ENCODE measurements at regions not wholly inside any gene's neighbourhood (a gene's known extent, or its start where the extent isn't known, plus 50 kb on each side); places are given as distances from the start of the nearest gene placed in this dataset.

- Histone ChIP-seq H4K20me1 (ENCODE audit: insufficient read depth, low read length) (no peaks in the 10 kb centered on the region), H3K9me2 (ENCODE audit: insufficient read depth, low read length) (no peaks in the 10 kb centered on the region), H2AFZ (ENCODE audit: low read length) (no peak overlapping the region), H3K27ac (ENCODE audit: low read depth, low read length, poor library complexity, severe bottlenecking) (no peak overlapping the region), H3K4me2 (ENCODE audit: low read length) (no peak overlapping the region), H3K9me3 (ENCODE audit: low read length) (no peaks in the 10 kb centered on the region), H3K4me1 (ENCODE audit: insufficient read depth, low read length, poor library complexity, severe bottlenecking) (no peaks in the 10 kb centered on the region), H3K36me3 (ENCODE audit: insufficient read depth, low read length) (no peaks in the 10 kb centered on the region), H3K79me2 (ENCODE audit: insufficient read depth, low read depth, low read length) (no peaks in the 10 kb centered on the region), H3K4me3 (ENCODE audit: low read depth, low read length, poor library complexity, severe bottlenecking) (no peak overlapping the region)
- CTCF ChIA-PET (ENCODE audit: unreplicated experiment) = no interaction called here
- DNase-seq (ENCODE audit: low spot score) = no peak
- TF ChIP-seq EZH2phosphoT487 (IDR thresholded peaks at IDR 0.05; ENCODE audit: borderline replicate concordance, low read depth, low read length) = no peak
- no peak for TF ChIP-seq CTCF (conservative IDR thresholded peaks at IDR 0.05; ENCODE audit: low read length)
- no TSS peak for BruUV-seq (replicated peaks)
- POLR2A ChIA-PET = no interaction called here
- intact Hi-C loops (cut with micrococcal nuclease; ENCODE audit: unreplicated experiment) = no loop called here
Measured at GRCh38 chr5:4203146-4203545, 607.5 kb downstream of the IRX1 start.

GRCh38 chr5:4204276-4205141 is 608.9 kb downstream of the IRX1 start:
- H3K4me2 ChIP-seq (ENCODE audit: low read length) = no peak overlapping the region
- intact Hi-C loops (cut with micrococcal nuclease; ENCODE audit: unreplicated experiment) = no loop called here
- TF ChIP-seq CTCF (conservative IDR thresholded peaks at IDR 0.05; ENCODE audit: low read length) (no peak), EZH2phosphoT487 (IDR thresholded peaks at IDR 0.05; ENCODE audit: borderline replicate concordance, low read depth, low read length) (no peak)

GRCh38 chr5:4205398-4205797 is 609.8 kb downstream of the IRX1 start:
- Histone ChIP-seq H3K79me2 (ENCODE audit: insufficient read depth, low read depth, low read length) (no peaks in the 10 kb centered on the region), H2AFZ (ENCODE audit: low read length) (no peak overlapping the region), H4K20me1 (ENCODE audit: insufficient read depth, low read length) (no peaks in the 10 kb centered on the region), H3K27ac (ENCODE audit: low read depth, low read length, poor library complexity, severe bottlenecking) (no peak overlapping the region), H3K9me2 (ENCODE audit: insufficient read depth, low read length) (no peaks in the 10 kb centered on the region), H3K9me3 (ENCODE audit: low read length) (no peaks in the 10 kb centered on the region), H3K4me1 (ENCODE audit: insufficient read depth, low read length, poor library complexity, severe bottlenecking) (no peaks in the 10 kb centered on the region), H3K4me2 (ENCODE audit: low read length) (no peak overlapping the region), H3K4me3 (ENCODE audit: low read depth, low read length, poor library complexity, severe bottlenecking) (no peak overlapping the region), H3K36me3 (ENCODE audit: insufficient read depth, low read length) (no peaks in the 10 kb centered on the region)
- intact Hi-C loops (cut with micrococcal nuclease; ENCODE audit: unreplicated experiment) = no loop called here
- ChIA-PET POLR2A (no interaction called here), CTCF (ENCODE audit: unreplicated experiment) (no interaction called here)
- BruUV-seq (replicated peaks) = no TSS peak
- DNase-seq (ENCODE audit: low spot score) = no peak
- TF ChIP-seq EZH2phosphoT487 (IDR thresholded peaks at IDR 0.05; ENCODE audit: borderline replicate concordance, low read depth, low read length) (no peak), CTCF (conservative IDR thresholded peaks at IDR 0.05; ENCODE audit: low read length) (no peak)

More at GRCh38 chr5:4204276-4205141, 608.9 kb downstream of the IRX1 start:
- no peaks in the 10 kb centered on the region for H4K20me1 ChIP-seq (ENCODE audit: insufficient read depth, low read length)
- no peak overlapping the region for H3K27ac ChIP-seq (ENCODE audit: low read depth, low read length, poor library complexity, severe bottlenecking)
- H3K4me1 ChIP-seq (ENCODE audit: insufficient read depth, low read length, poor library complexity, severe bottlenecking) = no peaks in the 10 kb centered on the region
- H3K4me3 ChIP-seq (ENCODE audit: low read depth, low read length, poor library complexity, severe bottlenecking) = no peak overlapping the region
- no peaks in the 10 kb centered on the region for H3K79me2 ChIP-seq (ENCODE audit: insufficient read depth, low read depth, low read length)
- CTCF ChIA-PET (ENCODE audit: unreplicated experiment) = no interaction called here
- no peak overlapping the region for H2AFZ ChIP-seq (ENCODE audit: low read length)
- no TSS peak for BruUV-seq (replicated peaks)
- no peaks in the 10 kb centered on the region for H3K36me3 ChIP-seq (ENCODE audit: insufficient read depth, low read length)
- no peak for DNase-seq (ENCODE audit: low spot score)
- no peaks in the 10 kb centered on the region for H3K9me3 ChIP-seq (ENCODE audit: low read length)
- POLR2A ChIA-PET = no interaction called here
- H3K9me2 ChIP-seq (ENCODE audit: insufficient read depth, low read length) = no peaks in the 10 kb centered on the region

Measured in OCI-LY7 (cell line).